Ectodermal cell (in vitro differentiated cells): ENCODE measurements at regions not wholly inside any gene's neighbourhood (a gene's known extent, or its start where the extent isn't known, plus 50 kb on each side); places are given as distances from the start of the nearest gene placed in this dataset.

Source experiments
- H3K27ac ChIP-seq: 2 replicates; pipeline ENCODE4 v1.7.0; 2013; ENCODE audit warnings: mild to moderate bottlenecking, low read depth, low read length; ENCODE audit not compliant: insufficient read depth, poor library complexity, severe bottlenecking
- H3K27me3 ChIP-seq: 2 replicates; pipeline ENCODE4 v1.7.0; 2013; ENCODE audit warnings: mild to moderate bottlenecking, low read length; ENCODE audit not compliant: insufficient read depth, control insufficient read depth, poor library complexity, severe bottlenecking
- H3K36me3 ChIP-seq: one replicate; pipeline ENCODE4 v1.7.0; 2013; ENCODE audit warnings: low read length; ENCODE audit not compliant: control insufficient read depth, insufficient read depth
- H3K4me1 ChIP-seq: one replicate; pipeline ENCODE4 v1.7.0; 2013; ENCODE audit warnings: low read length; ENCODE audit not compliant: control insufficient read depth, insufficient read depth
- H3K4me3 ChIP-seq: 2 replicates; pipeline ENCODE4 v1.7.0; 2013; ENCODE audit warnings: low read depth, low read length, control low read depth; ENCODE audit not compliant: insufficient read depth
- H3K9me3 ChIP-seq: 2 replicates; pipeline ENCODE4 v1.7.0; 2013; ENCODE audit warnings: mild to moderate bottlenecking, low read length, moderate library complexity; ENCODE audit not compliant: control insufficient read depth
- WGBS, 2 experiments: methylation state at CpG; one replicate each; pipeline ENCODE4 v1.1.7; 2013; ENCODE audit warnings: missing lambda C conversion rate in 2 of 2; 5-methylcytosine and 5-hydroxymethylcytosine counted together

- Histone ChIP-seq H3K27ac (no peak overlapping the region), H3K27me3 (no peaks in the 10 kb centered on the region)
- 86 to 87% methylated on average over 2 of the region's 2 CpGs for WGBS, 2 experiments
Observed at GRCh38 chr16:62648256-62648655, 612.0 kb upstream of the CDH8 start.

GRCh38 chr16:62644030-62644812, 608.0 kb upstream of the CDH8 start:
- no peak overlapping the region for H3K27ac ChIP-seq
- no peaks in the 10 kb centered on the region for H3K4me1 ChIP-seq
- H3K36me3 ChIP-seq = no peaks in the 10 kb centered on the region
- no peaks in the 10 kb centered on the region for H3K9me3 ChIP-seq
- H3K27me3 ChIP-seq = no peaks in the 10 kb centered on the region
- 93 to 95% methylated on average over 10 of the region's 10 CpGs for WGBS, 2 experiments
- no peak overlapping the region for H3K4me3 ChIP-seq

More at GRCh38 chr16:62648256-62648655, 612.0 kb upstream of the CDH8 start:
- H3K36me3 ChIP-seq = no peaks in the 10 kb centered on the region
- no peak overlapping the region for H3K4me3 ChIP-seq
- no peaks in the 10 kb centered on the region for H3K4me1 ChIP-seq
- H3K9me3 ChIP-seq = no peaks in the 10 kb centered on the region

- no peaks in the 10 kb centered on the region for H3K36me3 ChIP-seq
Observed at GRCh38 chr16:62642677-62643076, 606.4 kb upstream of the CDH8 start.

DNA sequence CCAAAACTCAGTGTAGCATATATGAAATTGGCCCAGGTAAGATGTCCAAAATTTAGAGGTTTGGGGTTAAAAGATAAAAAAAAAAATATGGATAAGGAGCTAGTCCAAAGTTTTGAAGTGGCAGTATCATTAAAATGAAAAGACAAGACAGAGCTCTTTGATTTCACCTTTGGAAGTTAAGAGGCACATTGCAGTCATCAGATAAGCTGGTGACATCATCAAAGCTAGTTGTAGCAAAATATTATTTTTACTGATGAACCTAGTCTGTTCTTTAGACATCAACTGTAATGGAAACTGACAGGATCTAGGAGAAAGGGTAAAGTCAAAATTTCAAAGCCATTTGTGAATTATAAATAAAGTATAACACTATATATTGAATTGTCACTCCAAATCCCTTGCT, 603.7 kb upstream of the CDH8 start:
- Histone ChIP-seq H3K36me3 (no peaks in the 10 kb centered on the region), H3K4me3 (no peak overlapping the region), H3K27me3 (no peaks in the 10 kb centered on the region), H3K9me3 (no peaks in the 10 kb centered on the region), H3K4me1 (no peaks in the 10 kb centered on the region), H3K27ac (no peak overlapping the region)

More at GRCh38 chr16:62642677-62643076, 606.4 kb upstream of the CDH8 start:
- 90 to 91% methylated on average over 2 of the region's 2 CpGs for WGBS, 2 experiments
- Histone ChIP-seq H3K27me3 (no peaks in the 10 kb centered on the region), H3K27ac (no peak overlapping the region), H3K4me3 (no peak overlapping the region), H3K9me3 (no peaks in the 10 kb centered on the region), H3K4me1 (no peaks in the 10 kb centered on the region)

DNA sequence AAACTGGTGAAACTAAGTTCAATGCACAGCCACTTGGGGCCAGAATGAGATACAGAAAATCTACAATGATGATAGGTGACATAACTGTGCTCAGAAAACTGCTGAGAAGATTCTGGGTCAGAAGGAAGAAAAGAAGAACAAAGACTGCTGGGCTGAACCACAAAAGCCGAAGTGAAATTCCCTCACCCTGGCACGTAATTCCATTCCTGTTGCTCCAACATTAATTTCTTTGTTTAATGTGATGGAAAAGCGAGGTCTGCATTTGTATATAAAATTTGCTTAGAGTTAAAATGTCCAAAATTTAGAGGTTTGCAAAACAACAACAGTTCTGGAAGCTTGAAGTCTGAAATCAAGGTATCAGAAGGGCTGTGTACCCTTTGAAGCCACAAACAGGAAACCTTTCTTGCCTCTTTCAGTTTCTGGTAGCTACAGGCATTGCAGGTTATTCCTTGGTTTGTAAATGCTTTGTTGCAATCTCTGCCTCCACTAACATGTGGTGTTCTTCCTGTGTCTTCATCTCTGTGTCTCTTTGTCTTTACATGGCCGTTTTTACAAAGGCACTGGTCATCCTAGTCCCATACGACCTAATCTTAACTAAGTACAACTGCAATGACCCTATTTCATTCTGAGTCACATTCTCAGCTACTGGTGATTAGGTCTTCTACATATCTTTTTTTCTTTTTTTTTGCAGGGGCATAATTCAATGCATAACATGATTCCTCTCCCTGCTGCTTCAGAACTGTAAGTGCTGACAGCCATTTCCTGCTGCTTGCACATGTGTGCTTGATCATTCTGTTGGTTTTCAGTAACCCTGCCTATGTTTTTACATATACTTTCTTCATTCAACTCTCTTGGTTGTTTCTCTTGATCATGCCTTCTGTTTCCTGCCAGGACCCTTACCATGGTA, 603.0 kb upstream of the CDH8 start:
- Histone ChIP-seq H3K27ac (no peak overlapping the region), H3K4me3 (no peak overlapping the region), H3K36me3 (no peaks in the 10 kb centered on the region), H3K27me3 (no peaks in the 10 kb centered on the region), H3K9me3 (no peaks in the 10 kb centered on the region), H3K4me1 (no peaks in the 10 kb centered on the region)
- WGBS, 2 experiments = 87 to 94% methylated on average over 5 of the region's 5 CpGs

DNA sequence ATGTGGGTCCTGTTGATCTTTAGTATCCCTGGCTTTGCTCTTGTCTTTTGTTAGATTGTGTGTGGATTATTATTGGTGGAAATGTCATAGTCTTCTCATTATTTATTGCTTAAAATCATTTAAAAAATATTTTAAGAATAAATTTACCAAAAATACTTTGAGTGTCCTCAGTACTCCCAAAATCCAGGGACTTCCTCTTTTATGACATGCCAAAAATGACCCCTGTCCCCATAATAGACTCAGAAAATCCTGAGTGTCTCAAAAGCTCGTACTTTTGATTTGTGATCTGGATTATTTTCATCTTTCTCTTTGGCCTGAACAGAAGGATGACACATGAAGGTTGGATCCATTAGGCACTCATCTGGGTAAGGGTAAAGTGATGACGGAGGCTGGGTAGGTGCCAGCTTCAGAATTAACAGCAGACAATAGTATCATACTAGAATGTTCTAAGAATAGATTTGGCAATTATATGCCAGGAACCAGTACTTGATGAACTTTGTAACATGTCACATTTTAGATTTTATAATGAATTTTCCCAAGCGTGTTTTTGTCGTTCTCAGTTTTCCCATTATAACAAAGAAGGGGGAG, 602.2 kb upstream of the CDH8 start:
- Histone ChIP-seq H3K4me1 (no peaks in the 10 kb centered on the region), H3K4me3 (no peak overlapping the region), H3K36me3 (no peaks in the 10 kb centered on the region), H3K27ac (no peak overlapping the region), H3K9me3 (no peaks in the 10 kb centered on the region), H3K27me3 (no peaks in the 10 kb centered on the region)
- WGBS, 2 experiments = 73 to 75% methylated on average over 4 of the region's 4 CpGs

GRCh38 chr16:62625326-62625725, 589.1 kb upstream of the CDH8 start:
- 84 to 93% methylated on average over 2 of the region's 2 CpGs for WGBS, 2 experiments
- Histone ChIP-seq H3K9me3 (no peaks in the 10 kb centered on the region), H3K4me1 (no peaks in the 10 kb centered on the region), H3K36me3 (no peaks in the 10 kb centered on the region), H3K4me3 (no peak overlapping the region), H3K27ac (no peak overlapping the region), H3K27me3 (no peaks in the 10 kb centered on the region)

DNA sequence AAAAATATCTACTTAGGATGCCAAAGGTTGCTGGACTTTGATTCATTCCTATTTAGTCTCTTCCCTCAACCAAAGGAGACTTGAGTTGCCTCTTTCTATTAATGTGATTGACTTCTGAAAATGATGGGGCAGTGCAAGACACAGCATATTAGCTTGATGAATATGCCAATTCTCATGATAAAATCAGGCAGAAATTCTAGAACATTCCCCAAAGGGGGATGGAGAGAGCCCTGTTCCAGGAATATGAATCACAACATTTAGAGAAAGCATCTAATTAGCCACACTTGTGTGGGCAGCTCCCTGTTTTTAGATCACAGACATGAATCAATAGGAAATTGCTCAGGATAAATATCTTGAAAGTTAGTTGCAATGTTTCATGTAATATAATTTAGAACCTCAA, 584.0 kb upstream of the CDH8 start:
- no peaks in the 10 kb centered on the region for H3K9me3 ChIP-seq
- no peaks in the 10 kb centered on the region for H3K36me3 ChIP-seq
- H3K27me3 ChIP-seq = no peaks in the 10 kb centered on the region
- H3K27ac ChIP-seq = no peak overlapping the region
- H3K4me1 ChIP-seq = no peaks in the 10 kb centered on the region
- no peak overlapping the region for H3K4me3 ChIP-seq

DNA sequence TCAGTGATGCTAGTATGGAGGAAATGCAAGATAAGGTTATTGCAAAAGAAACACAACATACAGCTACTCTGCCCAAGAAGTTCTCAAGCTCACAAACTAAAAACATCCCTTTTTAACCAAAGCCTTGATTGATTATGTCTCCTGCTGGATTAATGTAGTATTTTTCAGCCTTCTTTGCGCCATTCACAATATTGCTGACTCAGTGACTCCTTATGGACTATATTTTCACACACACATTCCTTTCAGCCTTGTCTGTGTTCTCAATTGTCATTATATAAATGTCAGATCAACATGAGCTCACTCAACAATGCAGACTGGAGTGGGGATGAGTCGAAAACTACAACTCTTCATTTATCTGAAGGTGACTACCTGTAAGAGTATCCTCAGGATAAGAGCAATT, 579.3 kb upstream of the CDH8 start:
- H3K4me3 ChIP-seq = no peak overlapping the region
- H3K27me3 ChIP-seq = no peaks in the 10 kb centered on the region
- WGBS, 2 experiments = 40 to 86% methylated on average over 1 to 2 of the region's 2 CpGs
- H3K36me3 ChIP-seq = no peaks in the 10 kb centered on the region
- H3K27ac ChIP-seq = no peak overlapping the region
- H3K4me1 ChIP-seq = no peaks in the 10 kb centered on the region
- H3K9me3 ChIP-seq = no peaks in the 10 kb centered on the region

DNA sequence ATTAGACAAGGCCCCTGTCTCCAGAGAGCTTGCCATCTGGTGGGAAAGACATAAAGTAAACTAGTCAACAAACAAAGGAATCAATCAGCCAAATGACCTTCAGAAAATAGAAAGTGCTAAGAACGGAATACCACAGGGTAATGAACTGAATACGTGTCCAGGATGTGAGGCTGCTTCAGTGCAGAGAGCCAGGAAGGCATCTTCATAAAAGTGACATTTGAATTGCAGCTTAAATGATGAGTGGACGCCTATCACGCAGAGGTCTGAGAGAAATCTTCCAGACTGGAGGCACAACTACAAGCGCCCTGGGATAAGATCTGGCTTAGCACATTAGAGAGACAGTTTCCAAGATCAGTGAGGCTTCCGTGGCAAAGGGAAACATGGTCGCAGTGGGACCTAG, 574.1 kb upstream of the CDH8 start:
- Histone ChIP-seq H3K36me3 (no peaks in the 10 kb centered on the region), H3K4me1 (no peaks in the 10 kb centered on the region), H3K4me3 (no peak overlapping the region), H3K27me3 (no peaks in the 10 kb centered on the region), H3K27ac (no peak overlapping the region), H3K9me3 (no peaks in the 10 kb centered on the region)
- WGBS, 2 experiments = 92 to 96% methylated on average over 7 of the region's 7 CpGs
